Parathyroid adenoma (tissue), 2 donors: ENCODE measurements at regions not wholly inside any gene's neighbourhood (a gene's known extent, or its start where the extent isn't known, plus 50 kb on each side); places are given as distances from the start of the nearest gene placed in this dataset.

Source experiments
- H2AFZ ChIP-seq: fragments of 300-600 bp; sonication (generic); one replicate; pipeline ENCODE4 v1.7.0; 2017; ENCODE audit warnings: antibody characterized with exemption, mild to moderate bottlenecking
- H3K27ac ChIP-seq: fragments of 300-600 bp; sonication (generic); one replicate; pipeline ENCODE4 v1.7.0; 2017
- H3K27me3 ChIP-seq: fragments of 300-600 bp; sonication (generic); one replicate; pipeline ENCODE4 v1.7.0; 2017; ENCODE audit warnings: low read length; ENCODE audit not compliant: control insufficient read depth, insufficient read depth
- H3K36me3 ChIP-seq: fragments of 300-600 bp; sonication (generic); one replicate; pipeline ENCODE4 v1.7.0; 2017; ENCODE audit warnings: low read length; ENCODE audit not compliant: control insufficient read depth, insufficient read depth
- H3K4me1 ChIP-seq: fragments of 300-600 bp; sonication (generic); one replicate; pipeline ENCODE4 v1.7.0; 2017; ENCODE audit warnings: control low read depth
- H3K4me2 ChIP-seq: fragments of 300-600 bp; sonication (generic); one replicate; pipeline ENCODE4 v1.7.0; 2017; ENCODE audit warnings: low read length
- H3K4me3 ChIP-seq: fragments of 300-600 bp; sonication (generic); one replicate; pipeline ENCODE4 v1.7.0; 2017; ENCODE audit warnings: low read depth, low read length
- H3K79me2 ChIP-seq: fragments of 300-600 bp; sonication (generic); one replicate; pipeline ENCODE4 v1.7.0; 2017; ENCODE audit warnings: control low read depth
- H3K9ac ChIP-seq: fragments of 300-600 bp; sonication (generic); one replicate; pipeline ENCODE4 v1.7.0; 2017; ENCODE audit warnings: mild to moderate bottlenecking
- H3K9me3 ChIP-seq: fragments of 300-600 bp; sonication (generic); one replicate; pipeline ENCODE4 v1.7.0; 2017; ENCODE audit warnings: low read length; ENCODE audit not compliant: control insufficient read depth
- CTCF ChIP-seq: fragments of 300-600 bp; sonication (generic); IDR thresholded peaks from one replicate; pipeline ENCODE4 v1.7.0; 2017; ENCODE audit warnings: antibody characterized with exemption, mild to moderate bottlenecking
- donor health status: primary hyperparathyroidism.

- H3K4me1 ChIP-seq = no peaks in the 10 kb centered on the region
- no peak overlapping the region for H3K9ac ChIP-seq
- no peaks in the 10 kb centered on the region for H3K36me3 ChIP-seq
- no peak overlapping the region for H2AFZ ChIP-seq
- no peak overlapping the region for H3K27ac ChIP-seq
- TF ChIP-seq CTCF = no peak
- H3K4me3 ChIP-seq = no peak overlapping the region
- H3K9me3 ChIP-seq = no peaks in the 10 kb centered on the region
- no peaks in the 10 kb centered on the region for H3K27me3 ChIP-seq
- no peaks in the 10 kb centered on the region for H3K79me2 ChIP-seq
- no peak overlapping the region for H3K4me2 ChIP-seq
Observed at GRCh38 chr18:39299152-39299551, 1733.6 kb upstream of the CELF4 start.

GRCh38 chr18:39297225-39297624, 1731.6 kb upstream of the CELF4 start:
- Histone ChIP-seq H3K9ac (no peak overlapping the region), H2AFZ (no peak overlapping the region), H3K27ac (no peak overlapping the region), H3K79me2 (no peaks in the 10 kb centered on the region), H3K9me3 (no peaks in the 10 kb centered on the region), H3K4me3 (no peak overlapping the region), H3K4me1 (no peaks in the 10 kb centered on the region), H3K36me3 (no peaks in the 10 kb centered on the region), H3K27me3 (no peaks in the 10 kb centered on the region), H3K4me2 (no peak overlapping the region)
- no peak for TF ChIP-seq CTCF

- H3K9ac ChIP-seq = no peak overlapping the region
- H3K27me3 ChIP-seq = no peaks in the 10 kb centered on the region
- no peaks in the 10 kb centered on the region for H3K9me3 ChIP-seq
- H3K4me2 ChIP-seq = no peak overlapping the region
- H2AFZ ChIP-seq = no peak overlapping the region
- H3K4me3 ChIP-seq = no peak overlapping the region
- no peak overlapping the region for H3K27ac ChIP-seq
- no peaks in the 10 kb centered on the region for H3K36me3 ChIP-seq
- TF ChIP-seq CTCF = no peak
- H3K79me2 ChIP-seq = no peaks in the 10 kb centered on the region
- H3K4me1 ChIP-seq = no peaks in the 10 kb centered on the region
Observed at GRCh38 chr18:39296293-39296888, 1730.8 kb upstream of the CELF4 start.

- Histone ChIP-seq H3K4me3 (no peak overlapping the region), H3K27me3 (no peaks in the 10 kb centered on the region), H2AFZ (no peak overlapping the region), H3K36me3 (no peaks in the 10 kb centered on the region), H3K27ac (no peak overlapping the region), H3K4me1 (no peaks in the 10 kb centered on the region), H3K4me2 (no peak overlapping the region), H3K9me3 (no peaks in the 10 kb centered on the region), H3K9ac (no peak overlapping the region), H3K79me2 (no peaks in the 10 kb centered on the region)
- no peak for TF ChIP-seq CTCF
Observed at GRCh38 chr18:39276764-39277163, 1711.2 kb upstream of the CELF4 start.

GRCh38 chr18:39274535-39274934, 1708.9 kb upstream of the CELF4 start:
- no peak overlapping the region for H3K27ac ChIP-seq
- no peak overlapping the region for H3K9ac ChIP-seq
- no peaks in the 10 kb centered on the region for H3K79me2 ChIP-seq
- no peaks in the 10 kb centered on the region for H3K27me3 ChIP-seq
- no peaks in the 10 kb centered on the region for H3K4me1 ChIP-seq
- no peak for TF ChIP-seq CTCF
- no peak overlapping the region for H3K4me3 ChIP-seq
- H3K4me2 ChIP-seq = no peak overlapping the region
- H2AFZ ChIP-seq = no peak overlapping the region
- H3K36me3 ChIP-seq = no peaks in the 10 kb centered on the region
- no peaks in the 10 kb centered on the region for H3K9me3 ChIP-seq
